ENCODE measurements at regions not wholly inside any gene's neighbourhood (a gene's known extent, or its start where the extent isn't known, plus 50 kb on each side); places are given as distances from the start of the nearest gene placed in this dataset.

DNA sequence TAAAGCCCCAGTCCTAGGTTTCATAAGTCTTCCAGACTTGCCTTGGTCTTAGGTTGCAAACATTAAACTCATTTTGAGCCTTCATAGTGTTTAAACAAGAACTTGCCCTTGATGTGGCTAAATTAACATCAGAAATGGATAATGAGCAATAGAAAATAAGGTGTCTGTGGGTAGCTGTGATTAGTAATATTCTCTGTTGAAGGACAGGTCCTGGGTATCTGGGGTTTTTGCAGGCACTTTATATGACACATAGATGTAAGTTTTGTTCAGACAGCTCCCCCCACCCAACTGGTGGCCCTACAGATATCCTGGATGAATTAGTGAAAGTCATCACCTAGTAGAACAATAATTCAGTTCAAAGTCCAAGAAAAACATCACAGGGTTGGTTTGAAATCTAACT, 272.5 kb downstream of the PTTG2 start:
- Histone ChIP-seq H3K4ac (ENCODE audit: low read depth, low read length) (no peak overlapping the region), H3K4me1 (ENCODE audit: control insufficient read depth, insufficient read depth, low read length) (no peaks in the 10 kb centered on the region), H3K9me1 (ENCODE audit: insufficient read depth, low read length) (no peaks in the 10 kb centered on the region), H4K5ac (ENCODE audit: low read depth, low read length) (no peak overlapping the region), H3K56ac (ENCODE audit: extremely low read depth, insufficient read depth, low read length) (no peak overlapping the region), H2BK120ac (ENCODE audit: low read depth, low read length) (no peak overlapping the region), H2AFZ (replicated peaks; ENCODE audit: low read length, poor library complexity) (no peak overlapping the region), H4K8ac (ENCODE audit: low read depth in 2 of 2, low read length in 2 of 2) (no peak overlapping the region), H2BK20ac (ENCODE audit: low read depth, low read length) (no peak overlapping the region), H4K91ac (ENCODE audit: insufficient read depth, low read depth, low read length) (no peak overlapping the region), H3K23ac (ENCODE audit: low read depth, low read length) (no peak overlapping the region), H2BK15ac (ENCODE audit: low read depth, low read length) (no peak overlapping the region), H4K20me1 (ENCODE audit: insufficient read depth, low read length) (no peaks in the 10 kb centered on the region), H3K18ac (ENCODE audit: low read depth, low read length) (no peak overlapping the region), H3K4me2 (ENCODE audit: low read depth, low read length) (no peak overlapping the region), H3K9me3 (ENCODE audit: control insufficient read depth, insufficient read depth, low read length) (no peaks in the 10 kb centered on the region; the same call in 1 of the 2 replicates), H3K9ac (ENCODE audit: low read depth, low read length) (no peak overlapping the region), H3K79me1 (ENCODE audit: low read depth in 1 of 2, low read length in 2 of 2) (no peaks in the 10 kb centered on the region), H2AK9ac (replicated peaks; ENCODE audit: low read depth, low read length, poor library complexity) (no peak overlapping the region), H3K4me3 (ENCODE audit: insufficient read depth, low read depth, low read length) (no peak overlapping the region), H3K36me3 (ENCODE audit: control insufficient read depth, insufficient read depth, low read length) (no peaks in the 10 kb centered on the region), H2AK5ac (ENCODE audit: low read depth, low read length) (no peak overlapping the region), H3K27ac (ENCODE audit: insufficient read depth, low read length) (no peak overlapping the region), H3K14ac (replicated peaks; ENCODE audit: low read depth, low read length) (no peak overlapping the region), H3K27me3 (ENCODE audit: control insufficient read depth, insufficient read depth, low read length) (peaks cover 23% of the 10 kb centered on the region), H2BK5ac (ENCODE audit: low read depth, low read length, poor library complexity, severe bottlenecking) (no peak overlapping the region)
- DNase-seq: no peak
- intact Hi-C loops (cut with micrococcal nuclease) (no loop called here), dilution Hi-C loops (cut with HindIII; ENCODE audit: low sequenced_read_pairs, unreplicated experiment) (no loop called here), in situ Hi-C loops (cut with MboI; ENCODE audit: low sequenced_read_pairs) (no loop called here)
- POLR2A ChIA-PET (ENCODE audit: unreplicated experiment): no interaction called here
- TF ChIP-seq MXI1 (IDR thresholded peaks at IDR 0.05; ENCODE audit: borderline replicate concordance, low read depth, low read length) (no peak), RCOR1 (IDR thresholded peaks at IDR 0.05; ENCODE audit: insufficient replicate concordance, low read length) (no peak), SMC3 (IDR thresholded peaks at IDR 0.05; ENCODE audit: low read depth, low read length) (no peak), RAD21 (IDR thresholded peaks at IDR 0.05; ENCODE audit: low read length) (no peak), MAFK (IDR thresholded peaks at IDR 0.05; ENCODE audit: low read depth, low read length) (no peak), MAZ (IDR thresholded peaks at IDR 0.05; ENCODE audit: borderline replicate concordance, low read depth, low read length) (no peak), CEBPB (IDR thresholded peaks at IDR 0.05; ENCODE audit: low read depth, low read length) (no peak), POLR2A (IDR thresholded peaks at IDR 0.05; ENCODE audit: low read depth, low read length) (no peak)
- TF ChIP-seq, protein P1, sequence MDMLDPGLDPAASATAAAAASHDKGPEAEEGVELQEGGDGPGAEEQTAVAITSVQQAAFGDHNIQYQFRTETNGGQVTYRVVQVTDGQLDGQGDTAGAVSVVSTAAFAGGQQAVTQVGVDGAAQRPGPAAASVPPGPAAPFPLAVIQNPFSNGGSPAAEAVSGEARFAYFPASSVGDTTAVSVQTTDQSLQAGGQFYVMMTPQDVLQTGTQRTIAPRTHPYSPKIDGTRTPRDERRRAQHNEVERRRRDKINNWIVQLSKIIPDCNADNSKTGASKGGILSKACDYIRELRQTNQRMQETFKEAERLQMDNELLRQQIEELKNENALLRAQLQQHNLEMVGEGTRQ (IDR thresholded peaks at IDR 0.05; ENCODE audit: low read depth, low read length): no peak
- TF ChIP-seq, protein P2, sequence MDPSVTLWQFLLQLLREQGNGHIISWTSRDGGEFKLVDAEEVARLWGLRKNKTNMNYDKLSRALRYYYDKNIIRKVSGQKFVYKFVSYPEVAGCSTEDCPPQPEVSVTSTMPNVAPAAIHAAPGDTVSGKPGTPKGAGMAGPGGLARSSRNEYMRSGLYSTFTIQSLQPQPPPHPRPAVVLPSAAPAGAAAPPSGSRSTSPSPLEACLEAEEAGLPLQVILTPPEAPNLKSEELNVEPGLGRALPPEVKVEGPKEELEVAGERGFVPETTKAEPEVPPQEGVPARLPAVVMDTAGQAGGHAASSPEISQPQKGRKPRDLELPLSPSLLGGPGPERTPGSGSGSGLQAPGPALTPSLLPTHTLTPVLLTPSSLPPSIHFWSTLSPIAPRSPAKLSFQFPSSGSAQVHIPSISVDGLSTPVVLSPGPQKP (IDR thresholded peaks at IDR 0.05; ENCODE audit: borderline replicate concordance, low read depth, low read length): no peak
- ATAC-seq (ENCODE audit: low read depth): no peak
- no TSS peak for BruUV-seq (replicated peaks)
- CTCF ChIA-PET: no interaction called here

All from IMR-90 (cell line).